Neural cell (in vitro differentiated cells): ENCODE measurements at regions not wholly inside any gene's neighbourhood (a gene's known extent, or its start where the extent isn't known, plus 50 kb on each side); places are given as distances from the start of the nearest gene placed in this dataset.

ENCODE experiments used
- H2AFZ ChIP-seq: fragments of 200-600, 300-800 bp; sonication (generic), shearing (Covaris generic); 2 replicates; pipeline ENCODE4 v1.6.0; 2014; ENCODE audit warnings: low read depth, mild to moderate bottlenecking, antibody characterized with exemption, low read length, moderate library complexity
- H3F3A ChIP-seq: fragments of 200-600 bp; shearing (Covaris generic); 2 replicates; pipeline ENCODE4 v1.6.1; 2016; ENCODE audit warnings: mild to moderate bottlenecking, moderate library complexity, mixed read lengths, antibody characterized with exemption, low read length; ENCODE audit not compliant: insufficient read depth, poor library complexity, severe bottlenecking
- H3K27ac ChIP-seq: fragments of 200-600, 300-800 bp; sonication (generic), shearing (Covaris generic); 2 replicates; pipeline ENCODE4 v1.5.1; 2014; ENCODE audit warnings: mild to moderate bottlenecking, low read length, moderate library complexity
- H3K27me3 ChIP-seq: fragments of 300-800, 200-600 bp; sonication (generic), shearing (Covaris generic); 2 replicates; pipeline ENCODE4 v1.6.0; 2014; ENCODE audit warnings: mild to moderate bottlenecking, low read depth, low read length, moderate library complexity; ENCODE audit not compliant: insufficient read depth
- H3K36me3 ChIP-seq: fragments of 300-800, 200-600 bp; sonication (generic), shearing (Covaris generic); 2 replicates; pipeline ENCODE4 v1.5.1; 2014; ENCODE audit warnings: mild to moderate bottlenecking, antibody characterized with exemption, low read length, moderate library complexity; ENCODE audit not compliant: insufficient read depth
- H3K4me2 ChIP-seq: fragments of 300-800, 200-600 bp; sonication (generic), shearing (Covaris generic); 2 replicates; pipeline ENCODE4 v1.6.0; 2014; ENCODE audit warnings: mild to moderate bottlenecking, low read length
- H3K4me3 ChIP-seq: fragments of 300-800, 200-600 bp; sonication (generic), shearing (Covaris generic); 2 replicates; pipeline ENCODE4 v1.5.1; 2014; ENCODE audit warnings: mild to moderate bottlenecking, low read length, moderate library complexity
- H3K79me2 ChIP-seq: fragments of 200-600 bp; shearing (Covaris generic); replicated peaks from 2 replicates; pipeline ENCODE4 v1.6.0; 2014; ENCODE audit warnings: mild to moderate bottlenecking, low read length, moderate library complexity; ENCODE audit not compliant: insufficient read depth
- H3K9ac ChIP-seq: fragments of 300-800, 200-600 bp; sonication (generic), shearing (Covaris generic); 2 replicates; pipeline ENCODE4 v1.6.1; 2016; ENCODE audit warnings: mild to moderate bottlenecking, low read length, mixed read lengths
- H3K9me2 ChIP-seq: fragments of 200-600 bp; shearing (Covaris generic); 2 replicates; pipeline ENCODE4 v1.6.1; 2016; ENCODE audit warnings: mild to moderate bottlenecking, low read length, mixed read lengths; ENCODE audit not compliant: insufficient read depth
- H3K9me3 ChIP-seq: fragments of 200-600, 300-800 bp; sonication (generic), shearing (Covaris generic); 2 replicates; pipeline ENCODE4 v1.6.1; 2016; ENCODE audit warnings: mild to moderate bottlenecking, mixed run types, low read length, moderate library complexity, mixed read lengths
- H4K20me1 ChIP-seq: fragments of 200-600 bp; shearing (Covaris generic); 2 replicates; pipeline ENCODE4 v1.6.1; 2016; ENCODE audit warnings: mild to moderate bottlenecking, mixed run types; ENCODE audit not compliant: insufficient read depth
- CTCF ChIP-seq: fragments of 450-650 bp; IDR thresholded peaks from 2 replicates; pipeline ENCODE4 v1.5.1; 2014; ENCODE audit warnings: antibody characterized with exemption, mild to moderate bottlenecking, moderate library complexity; ENCODE audit not compliant: poor library complexity, severe bottlenecking
- EP300 ChIP-seq: fragments of 450-650 bp; conservative IDR thresholded peaks from 2 replicates; pipeline ENCODE4 v1.6.1; 2014; ENCODE audit warnings: antibody characterized with exemption, mild to moderate bottlenecking, moderate library complexity; ENCODE audit not compliant: poor library complexity, severe bottlenecking
- MXI1 ChIP-seq: fragments of 450-650 bp; conservative IDR thresholded peaks from 2 replicates; pipeline ENCODE4 v1.6.1; 2014; ENCODE audit warnings: antibody characterized with exemption, mild to moderate bottlenecking; ENCODE audit not compliant: poor library complexity, severe bottlenecking
- REST ChIP-seq: IDR thresholded peaks from 2 replicates; pipeline ENCODE4 v1.6.1; 2012; ENCODE audit warnings: borderline replicate concordance
- SMC3 ChIP-seq: fragments of 450-650 bp; conservative IDR thresholded peaks from 2 replicates; pipeline ENCODE4 v1.6.1; 2014; ENCODE audit warnings: antibody characterized with exemption, mild to moderate bottlenecking, moderate library complexity; ENCODE audit not compliant: poor library complexity
- TAF1 ChIP-seq: IDR thresholded peaks from 2 replicates; pipeline ENCODE4 v1.6.1; 2012; ENCODE audit warnings: low read depth

GRCh38 chr5:67976181-67976580 is 239.4 kb upstream of the PIK3R1 start:
- H3K79me2 ChIP-seq: no peaks in the 10 kb centered on the region
- no peak for TF ChIP-seq REST
- H3K27ac ChIP-seq: no peak overlapping the region
- H3K9ac ChIP-seq: no peak overlapping the region
- no peak overlapping the region for H3K4me3 ChIP-seq
- H3K4me2 ChIP-seq: no peak overlapping the region
- no peaks in the 10 kb centered on the region for H3K9me3 ChIP-seq
- no peaks in the 10 kb centered on the region for H3F3A ChIP-seq
- H2AFZ ChIP-seq: no peak overlapping the region
- no peaks in the 10 kb centered on the region for H3K9me2 ChIP-seq
- no peaks in the 10 kb centered on the region for H3K36me3 ChIP-seq
- no peaks in the 10 kb centered on the region for H4K20me1 ChIP-seq
- H3K27me3 ChIP-seq: no peaks in the 10 kb centered on the region

- no peaks in the 10 kb centered on the region for H3K79me2 ChIP-seq
- no peaks in the 10 kb centered on the region for H3F3A ChIP-seq
- no peak overlapping the region for H3K4me3 ChIP-seq
- H2AFZ ChIP-seq: no peak overlapping the region
- H3K27me3 ChIP-seq: no peaks in the 10 kb centered on the region
- H3K9me3 ChIP-seq: no peaks in the 10 kb centered on the region
- H3K27ac ChIP-seq: no peak overlapping the region
- H4K20me1 ChIP-seq: no peaks in the 10 kb centered on the region
- TF ChIP-seq TAF1 (no peak), SMC3 (no peak), EP300 (no peak), REST (no peak), CTCF (no peak), MXI1 (no peak)
- no peak overlapping the region for H3K9ac ChIP-seq
- H3K4me2 ChIP-seq: no peak overlapping the region
- no peaks in the 10 kb centered on the region for H3K36me3 ChIP-seq
- H3K9me2 ChIP-seq: no peaks in the 10 kb centered on the region
Measured at GRCh38 chr5:67974471-67974870, 241.1 kb upstream of the PIK3R1 start.
